GM21381 (cell line): ENCODE measurements at regions not wholly inside any gene's neighbourhood (a gene's known extent, or its start where the extent isn't known, plus 50 kb on each side); places are given as distances from the start of the nearest gene placed in this dataset.

Experiments used
- ATAC-seq: cut with Tn5 transposase; IDR thresholded peaks from one replicate; pipeline ENCODE4 v1.9.1; 2021; ENCODE audit warnings: mild to moderate bottlenecking, moderate library complexity; ENCODE audit not compliant: unreplicated experiment

DNA sequence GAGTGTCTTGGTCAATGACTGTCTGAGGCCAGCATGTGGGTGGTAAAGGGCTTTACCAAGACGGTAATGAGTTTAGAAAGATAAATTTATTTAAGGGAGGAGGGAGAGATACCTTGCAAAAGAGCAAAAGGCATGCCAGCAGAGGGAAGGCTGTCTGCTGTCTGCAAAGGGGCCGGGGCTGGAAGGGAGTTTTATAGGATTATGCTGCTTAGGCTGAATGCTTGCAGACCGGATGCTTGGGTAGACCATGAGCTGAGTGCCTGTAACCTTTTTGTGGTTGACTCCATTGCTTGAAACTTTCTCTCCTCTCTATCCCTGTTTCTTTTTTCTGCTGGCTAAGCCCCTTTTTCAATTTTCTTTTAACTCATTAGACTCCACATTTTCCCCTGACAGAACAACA lies 1543.0 kb downstream of the OTOL1 start:
- ATAC-seq, result no peak

DNA sequence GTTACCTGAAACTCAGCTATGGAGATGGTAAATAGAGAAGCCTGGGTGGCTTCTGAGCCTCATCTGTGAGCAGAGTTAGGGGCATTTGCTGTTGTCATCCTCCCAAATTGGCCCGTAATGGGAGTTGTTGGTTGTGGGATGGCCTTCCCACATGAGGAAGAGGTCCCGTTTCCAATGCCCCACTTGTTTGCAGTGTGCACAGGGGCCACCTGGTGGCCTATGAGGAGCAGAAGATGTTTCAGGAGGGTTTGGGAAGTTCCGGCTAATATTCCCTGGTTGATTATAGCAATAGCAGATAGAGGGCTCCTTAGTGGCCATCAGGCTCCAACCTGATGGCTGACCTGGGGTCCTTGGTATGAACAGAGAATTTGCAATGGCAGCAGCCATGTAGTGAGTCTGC lies 1546.5 kb downstream of the OTOL1 start:
- ATAC-seq, result no peak

DNA sequence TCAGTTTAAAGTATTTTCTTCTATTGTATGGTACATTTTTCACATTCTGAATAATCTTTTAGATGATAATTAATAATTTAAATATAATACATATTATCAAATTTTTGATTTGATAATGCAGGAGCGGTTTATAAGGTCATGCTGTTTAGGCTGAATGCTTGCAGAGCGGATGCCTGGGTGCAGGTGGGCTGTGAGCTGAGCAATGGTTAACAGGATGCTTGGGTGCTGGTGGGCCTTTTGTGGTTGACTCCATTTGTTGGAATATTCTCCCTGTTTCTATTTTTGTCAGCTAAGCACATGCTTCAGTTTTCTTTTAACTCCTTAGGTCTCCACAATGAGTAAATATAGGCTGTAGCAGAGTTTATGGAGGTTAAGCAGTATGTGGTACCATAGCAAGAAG lies 1549.3 kb downstream of the OTOL1 start:
- ATAC-seq, result no peak

DNA sequence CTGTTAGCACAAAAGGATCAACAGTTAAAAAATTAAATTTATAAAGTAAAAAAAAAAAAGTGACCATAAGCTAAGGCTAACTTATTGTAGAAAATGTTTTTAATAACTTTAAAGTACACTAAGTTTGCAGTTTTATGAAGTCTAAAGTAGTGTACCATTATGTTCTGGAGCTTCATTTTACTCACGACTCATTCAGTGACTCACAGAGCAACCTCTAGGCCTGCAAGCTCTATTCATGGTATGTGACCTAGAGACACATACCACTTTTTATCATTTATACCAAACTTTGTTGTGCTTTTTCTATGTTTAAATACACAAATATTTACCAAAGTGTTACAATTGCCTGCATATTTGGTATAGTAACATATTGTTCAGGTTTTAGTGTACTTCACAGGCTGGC lies 1552.3 kb downstream of the OTOL1 start:
- no peak for ATAC-seq

DNA sequence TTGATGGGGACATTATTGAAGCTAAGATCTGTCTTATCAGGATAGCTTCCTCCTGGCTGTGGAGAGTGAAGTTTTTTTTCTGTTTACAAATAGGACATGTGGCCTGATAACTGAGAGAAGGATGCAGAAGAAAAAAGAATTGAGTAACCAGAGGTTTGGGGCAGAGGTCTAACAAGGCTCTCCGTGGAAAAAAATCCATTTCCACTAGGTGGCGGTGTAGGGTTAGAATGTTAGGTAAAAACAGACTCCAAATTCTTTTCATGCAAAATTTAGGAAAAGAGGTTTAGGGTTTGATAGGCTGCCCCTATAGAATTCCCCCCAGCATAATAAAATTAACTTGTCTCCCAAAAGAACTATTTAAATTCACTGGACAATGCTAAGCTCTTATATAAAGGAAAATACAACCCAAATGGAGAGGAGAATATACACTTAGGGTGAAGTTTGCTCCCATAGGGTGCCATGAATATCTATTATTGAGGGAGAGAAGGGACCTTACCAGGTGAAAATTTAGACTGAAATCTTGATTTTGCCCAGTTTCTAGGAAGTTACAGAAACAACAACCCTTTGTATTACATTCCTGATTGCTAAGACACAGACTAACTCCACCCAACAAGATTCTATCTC lies 1560.4 kb downstream of the OTOL1 start:
- ATAC-seq, result no peak

DNA sequence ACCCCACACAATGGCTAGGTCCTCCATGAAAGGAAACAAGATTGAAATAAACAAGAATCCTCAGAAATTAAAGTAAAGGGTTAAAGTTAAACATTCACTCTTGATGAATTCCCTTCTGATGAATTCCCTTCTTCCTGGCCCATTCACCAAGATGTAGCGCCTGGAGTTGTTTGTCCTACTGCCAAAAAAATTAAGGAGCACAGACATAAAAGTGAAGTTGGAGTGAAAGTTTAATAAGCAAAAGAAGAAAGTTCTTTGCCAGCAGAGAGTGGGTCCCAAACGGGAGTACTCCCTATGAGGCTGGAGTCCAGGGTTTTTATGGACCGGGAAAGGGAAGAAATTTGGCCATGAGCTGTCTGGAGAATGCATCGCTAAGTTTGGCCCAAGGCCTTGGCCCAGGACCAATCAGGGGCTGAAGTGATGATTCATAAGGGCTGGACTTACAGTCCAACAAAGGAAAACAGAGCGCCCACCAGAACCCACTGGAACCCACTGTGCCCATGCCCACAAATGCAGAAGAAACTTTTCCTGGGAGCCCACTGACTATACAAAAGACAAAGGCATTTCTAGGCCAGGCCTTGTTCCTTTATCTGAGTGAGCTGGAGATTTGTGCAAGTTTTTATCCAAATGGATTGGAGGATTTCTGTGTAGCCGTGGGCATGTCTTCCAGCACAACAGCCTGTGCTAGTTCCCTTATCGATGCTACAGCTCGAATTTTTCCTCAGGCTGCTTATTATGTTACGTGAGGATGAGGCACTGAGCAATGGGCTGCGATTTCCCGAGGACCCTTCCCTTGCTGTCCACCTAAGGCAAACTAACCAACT lies 1561.6 kb downstream of the OTOL1 start:
- no peak for ATAC-seq

DNA sequence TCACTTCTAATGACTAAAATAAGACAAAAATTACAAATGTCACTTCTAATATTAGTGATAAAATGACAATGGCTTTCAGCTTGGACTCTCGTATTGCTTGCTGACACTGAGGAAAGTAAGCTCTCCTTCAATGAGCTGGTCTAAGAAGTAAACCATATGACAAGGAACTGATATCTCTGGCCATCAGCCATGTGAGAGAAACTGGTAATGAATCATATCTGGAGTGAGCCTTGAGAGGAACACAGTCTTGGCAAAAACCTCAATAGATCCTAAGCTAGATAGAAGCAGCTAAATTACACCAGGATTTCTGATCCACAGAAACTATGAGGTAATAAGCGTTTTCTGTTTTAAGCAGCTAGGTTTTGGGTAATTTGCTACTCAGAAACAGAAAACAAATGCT lies 1575.1 kb downstream of the OTOL1 start:
- no peak for ATAC-seq
